GM19452 (cell line): ENCODE measurements at regions not wholly inside any gene's neighbourhood (a gene's known extent, or its start where the extent isn't known, plus 50 kb on each side); places are given as distances from the start of the nearest gene placed in this dataset.

Experiments
- ATAC-seq: cut with Tn5 transposase; IDR thresholded peaks from one replicate; pipeline ENCODE4 v1.9.1; 2021; ENCODE audit not compliant: unreplicated experiment

DNA sequence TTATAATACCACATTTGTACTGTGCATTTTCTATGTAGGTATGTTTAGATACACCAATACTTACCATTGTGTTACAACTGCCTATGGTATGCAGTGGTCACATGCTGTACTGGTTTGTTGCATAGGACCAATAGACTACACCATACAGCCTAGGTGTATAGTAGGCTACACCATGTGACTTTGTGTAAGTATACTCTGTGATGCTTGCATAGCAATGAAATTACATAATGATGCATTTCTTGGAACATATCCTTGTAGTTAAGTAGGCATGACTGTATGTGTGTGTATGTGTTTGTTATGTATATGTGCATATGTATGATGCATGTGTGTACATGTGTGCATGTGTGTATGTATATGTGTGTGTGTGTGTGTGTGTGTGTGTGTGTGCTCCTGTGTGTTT lies 157.6 kb downstream of the TDRD15 start:
- ATAC-seq, result no peak

DNA sequence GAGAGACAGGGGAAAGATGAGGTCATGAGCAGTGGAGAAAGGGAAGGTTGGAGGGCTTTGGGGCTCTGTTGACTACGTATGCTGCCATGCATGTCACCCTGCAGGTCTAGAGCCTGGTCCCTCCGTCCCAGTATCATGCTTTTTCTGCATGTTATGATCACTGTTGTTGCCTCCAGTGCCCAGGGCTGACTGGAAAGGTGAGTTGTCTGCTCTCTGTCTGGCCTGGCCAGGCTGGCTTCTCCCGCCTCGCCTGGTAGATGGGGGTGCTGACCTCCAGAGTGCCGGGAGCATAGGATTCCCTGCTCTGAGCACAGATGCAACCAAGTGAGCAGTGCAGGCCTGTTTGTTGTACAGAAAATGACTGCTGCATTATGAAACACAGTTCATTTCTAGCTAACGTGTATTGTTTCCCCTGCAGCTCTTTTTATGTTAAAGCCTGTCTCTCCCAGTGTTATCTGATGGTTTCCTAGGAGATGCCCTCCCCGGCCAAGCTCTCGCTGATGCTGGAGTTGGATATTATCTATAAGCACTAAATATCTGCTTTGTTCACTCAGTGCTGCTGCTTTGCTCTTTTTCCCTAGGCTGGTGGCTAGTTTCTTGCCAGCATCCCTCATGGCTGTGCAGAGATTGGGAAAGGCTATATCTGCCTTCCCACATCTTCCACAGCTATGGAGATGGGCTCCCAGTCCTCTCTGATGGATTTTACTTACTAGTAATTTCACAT lies 158.2 kb downstream of the TDRD15 start:
- ATAC-seq, result no peak

DNA sequence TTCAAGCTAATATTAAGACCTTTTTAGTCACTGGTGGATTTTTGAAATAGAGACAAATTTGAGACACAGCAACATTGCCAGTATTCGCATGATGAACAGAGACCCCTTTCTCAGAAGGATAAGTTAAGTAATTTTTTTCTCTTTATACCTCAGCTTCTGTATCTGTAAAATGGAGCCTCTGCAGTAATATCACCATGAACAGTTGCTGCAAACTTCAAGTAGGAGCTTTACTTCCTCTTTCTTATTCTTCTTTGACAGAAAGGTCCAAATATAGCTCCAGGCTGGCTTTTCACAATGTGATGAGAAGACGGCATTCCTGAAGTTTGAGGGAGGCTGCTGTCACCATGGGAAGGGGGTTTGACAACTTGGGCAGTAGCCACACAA lies 158.7 kb downstream of the TDRD15 start:
- ATAC-seq, result no peak

DNA sequence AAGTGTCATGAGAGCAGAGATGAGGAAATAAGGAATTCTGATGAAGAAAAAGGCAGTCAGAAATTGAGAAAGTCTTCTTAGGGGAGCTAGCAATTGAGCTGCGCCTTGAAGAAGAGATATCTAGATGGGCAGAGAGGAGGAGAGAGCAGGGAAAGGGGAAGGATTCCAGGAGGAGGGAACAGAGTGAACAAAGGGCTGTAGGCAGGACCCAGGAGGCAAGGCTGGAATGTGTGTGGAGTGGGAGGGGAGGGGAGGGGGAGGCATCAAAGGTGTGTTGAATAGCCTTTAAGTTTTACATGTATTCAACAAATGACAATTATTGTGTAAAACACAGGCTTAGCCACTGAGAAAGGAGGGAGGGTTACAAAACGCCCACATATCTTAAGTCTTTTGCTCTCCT lies 164.5 kb downstream of the TDRD15 start:
- no peak for ATAC-seq

DNA sequence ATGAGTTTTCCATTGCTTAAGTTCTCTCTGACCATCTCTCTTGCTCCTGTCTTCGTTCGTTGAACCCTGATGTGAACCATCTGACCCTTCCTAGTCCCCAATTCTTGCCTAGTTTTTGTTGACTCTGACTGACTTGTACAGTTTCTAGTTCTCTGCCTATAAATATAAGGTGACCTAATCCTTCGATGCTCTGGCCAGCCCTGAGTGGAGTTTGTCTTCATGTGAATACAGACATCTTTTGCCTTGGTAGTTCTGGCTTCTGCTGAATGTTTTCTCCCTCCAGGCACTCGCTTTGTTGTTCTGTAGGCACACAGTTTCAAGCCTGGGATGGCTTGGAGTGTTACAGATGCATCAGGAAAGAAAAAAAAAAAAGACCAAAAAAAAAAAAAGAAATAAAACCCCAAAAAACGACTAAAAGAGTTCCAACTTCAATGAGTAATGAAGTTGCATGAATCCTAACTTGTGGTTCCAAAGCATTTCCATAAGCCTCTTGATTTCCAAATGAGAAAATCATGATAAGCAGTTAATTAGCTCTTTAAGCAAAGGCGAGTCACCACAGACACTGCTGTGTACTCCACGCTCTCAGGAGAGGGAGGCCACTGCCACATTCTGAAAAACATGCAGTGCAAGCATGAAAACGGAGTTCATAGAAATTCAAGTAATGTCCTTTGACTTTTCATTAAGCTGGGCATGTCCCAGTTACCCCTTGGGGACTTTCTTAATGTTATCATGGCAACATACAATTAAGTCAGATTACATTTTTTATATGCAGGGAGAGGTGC lies 165.2 kb downstream of the TDRD15 start:
- no peak for ATAC-seq

DNA sequence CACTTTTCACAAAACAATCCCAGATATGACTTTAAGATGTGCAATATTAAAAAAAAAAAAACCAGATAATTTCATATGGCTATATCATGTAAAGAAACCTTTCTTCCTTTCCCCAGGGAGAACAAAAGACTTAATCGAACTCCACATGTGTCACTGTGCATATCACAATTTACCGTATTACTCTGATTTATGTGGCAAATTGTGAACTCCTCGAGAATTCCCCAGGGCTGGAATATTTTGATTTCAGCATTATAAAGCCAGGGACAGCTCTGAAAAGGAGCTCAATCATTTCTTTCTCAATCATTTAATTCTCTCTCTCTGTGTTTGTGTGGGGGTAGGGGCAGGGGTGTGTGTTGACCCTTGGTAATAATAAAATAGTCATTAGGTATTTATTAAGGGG lies 165.8 kb downstream of the TDRD15 start:
- no peak for ATAC-seq

DNA sequence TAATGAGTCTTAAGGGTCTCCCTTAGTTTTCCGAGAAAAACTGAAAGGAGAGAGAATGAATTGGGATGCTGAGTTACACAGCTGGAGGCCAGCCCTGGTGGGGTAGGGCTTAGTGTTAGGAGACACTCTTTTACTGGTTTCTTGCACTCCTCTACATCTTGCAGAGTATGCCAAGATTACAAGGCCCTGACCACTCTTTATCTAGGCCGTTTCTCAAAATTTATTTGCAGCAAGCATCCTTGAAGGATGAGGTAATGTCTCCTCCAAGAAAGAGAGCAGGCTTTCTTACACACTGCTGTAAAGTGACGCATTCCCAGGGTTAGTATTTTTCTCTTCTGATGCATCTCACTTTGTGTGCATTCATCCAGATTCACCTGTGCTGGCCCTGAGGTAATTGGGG lies 166.2 kb downstream of the TDRD15 start:
- ATAC-seq, result no peak

DNA sequence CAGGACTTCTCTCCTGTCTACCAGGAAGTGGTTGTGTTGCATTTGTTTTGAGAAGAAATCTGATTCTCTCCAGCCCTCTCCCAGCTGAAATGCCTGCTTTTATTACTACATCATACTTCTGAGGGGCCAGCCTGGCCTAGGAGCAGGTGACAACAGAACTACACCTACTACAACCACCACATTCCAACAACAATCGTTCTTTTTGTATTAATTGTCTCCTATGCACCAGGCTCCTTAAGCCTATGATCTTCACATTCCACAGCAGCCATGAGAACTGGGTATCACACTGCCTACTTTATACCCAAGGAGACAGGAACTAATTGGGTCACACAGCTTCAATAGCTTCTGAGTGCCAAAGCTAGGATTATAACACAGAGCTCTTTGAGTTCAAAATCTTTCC lies 167.7 kb downstream of the TDRD15 start:
- no peak for ATAC-seq

DNA sequence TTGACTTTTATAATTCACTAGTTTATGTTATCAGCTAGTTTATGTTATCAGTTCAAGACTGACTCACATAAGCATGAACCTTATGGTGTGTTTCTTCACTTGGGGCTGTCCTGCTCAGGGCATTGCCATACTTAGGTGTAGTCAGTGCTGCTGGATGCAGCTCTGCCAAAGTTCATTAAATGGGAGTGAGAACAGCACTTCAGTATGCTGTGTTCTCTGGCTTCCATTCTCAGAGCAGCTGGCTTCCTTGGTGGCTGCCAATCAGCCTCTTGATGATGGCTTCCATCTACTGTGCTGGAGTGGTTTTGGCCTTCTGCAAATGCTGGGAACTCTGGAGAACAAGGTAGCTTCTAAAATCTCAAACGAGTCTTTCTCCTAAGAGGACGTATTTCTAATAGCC lies 170.7 kb downstream of the TDRD15 start:
- ATAC-seq, result no peak

DNA sequence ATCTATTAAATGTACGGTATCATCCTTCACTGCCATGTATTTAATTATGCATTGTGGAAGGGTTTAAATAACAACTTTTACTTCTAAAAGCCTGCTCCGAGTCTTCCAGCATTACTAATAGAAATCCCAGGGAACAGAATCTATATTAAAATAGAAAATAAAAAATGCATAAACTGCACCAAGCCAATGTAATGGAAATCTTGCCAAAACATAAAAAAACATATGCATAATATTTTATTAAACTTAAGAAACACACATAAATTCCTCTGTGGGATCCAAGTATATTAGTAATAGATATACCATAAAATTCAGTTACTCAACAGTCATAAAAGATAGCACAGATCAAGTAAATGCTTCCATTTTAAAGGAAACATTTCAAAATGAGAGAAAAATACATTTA lies 175.6 kb downstream of the TDRD15 start:
- ATAC-seq, result no peak

DNA sequence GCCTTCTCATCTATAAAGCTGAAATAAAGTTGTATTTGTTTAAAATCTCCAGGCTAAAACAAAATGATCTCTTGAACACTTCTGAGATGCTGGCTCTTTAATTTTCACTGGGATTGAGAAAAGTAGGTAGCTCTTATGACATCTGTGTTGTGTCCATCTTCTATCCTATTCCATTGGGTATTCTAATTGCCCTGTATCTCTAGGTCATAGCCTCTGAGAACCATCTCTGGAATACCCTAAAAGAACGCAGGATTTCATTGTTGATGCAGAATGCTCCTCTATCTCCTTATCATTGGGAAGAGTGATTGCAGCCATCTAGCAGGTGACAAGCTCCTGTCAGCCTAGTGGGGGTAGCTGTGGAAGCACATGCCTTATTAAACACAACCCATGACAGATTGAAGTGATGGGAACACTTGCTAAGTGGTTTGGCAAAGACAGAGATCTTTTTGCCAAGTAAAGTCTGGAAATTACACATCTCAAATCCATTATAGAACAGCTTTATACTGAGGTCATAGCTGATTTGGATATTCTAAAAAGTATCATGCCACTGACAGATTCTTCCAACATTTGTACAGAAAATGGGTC lies 178.2 kb downstream of the TDRD15 start:
- no peak for ATAC-seq

DNA sequence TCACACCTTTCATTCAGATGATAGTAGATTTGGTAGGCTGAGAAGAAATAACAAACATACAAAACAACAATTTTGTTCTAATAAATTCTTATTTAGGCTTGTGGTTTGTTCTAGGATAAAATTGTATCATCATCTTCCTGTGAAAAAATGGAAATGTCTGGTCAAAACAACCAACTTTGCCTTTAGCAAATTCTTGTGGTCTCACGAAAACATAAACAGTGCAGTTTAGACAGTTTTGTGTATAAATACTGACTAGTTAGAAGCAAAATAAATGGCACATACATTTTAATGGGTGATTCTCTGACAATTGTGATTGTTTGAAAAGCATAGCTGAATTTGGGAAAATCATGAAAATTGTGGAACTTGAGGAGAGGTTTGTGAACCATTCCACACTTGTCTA lies 180.1 kb downstream of the TDRD15 start:
- ATAC-seq, result no peak

DNA sequence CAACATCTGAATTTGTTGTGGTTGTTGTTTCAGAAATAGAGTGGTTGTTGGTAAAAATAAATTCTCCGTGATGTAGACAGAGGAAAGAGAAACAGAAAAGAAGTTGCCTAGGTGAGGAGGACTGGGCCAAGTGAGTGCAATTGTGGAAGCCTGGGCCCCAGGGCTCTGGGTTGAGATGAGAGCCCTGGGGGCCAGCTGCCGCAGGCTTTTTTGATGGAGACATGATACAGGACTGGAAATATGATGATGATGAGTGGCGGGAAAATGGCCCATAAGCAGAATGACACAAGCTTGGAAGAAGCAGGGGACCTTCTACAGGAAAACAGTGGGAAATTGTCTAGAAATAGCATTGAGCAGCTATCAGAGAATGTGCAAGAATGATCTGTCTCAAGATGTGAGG lies 181.8 kb downstream of the TDRD15 start:
- ATAC-seq, result no peak

DNA sequence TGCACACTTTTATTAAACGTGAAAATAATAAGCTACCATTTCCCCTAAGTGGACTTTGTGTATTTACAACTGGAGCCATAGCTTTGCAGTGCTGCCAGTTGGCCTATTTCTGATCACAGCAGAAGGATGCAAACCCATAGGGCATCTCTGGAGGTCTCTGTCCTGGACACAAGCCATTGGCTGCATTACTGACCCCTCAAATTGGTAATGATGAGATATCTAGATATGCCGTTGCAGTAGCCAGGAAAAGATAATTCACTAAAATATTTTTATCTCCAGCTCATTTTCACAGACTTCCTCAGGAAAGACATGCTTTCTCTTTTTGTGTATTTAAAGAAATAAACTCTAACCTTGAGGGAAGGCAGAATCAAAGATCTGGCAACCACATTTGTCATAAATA lies 182.5 kb downstream of the TDRD15 start:
- ATAC-seq, result no peak

DNA sequence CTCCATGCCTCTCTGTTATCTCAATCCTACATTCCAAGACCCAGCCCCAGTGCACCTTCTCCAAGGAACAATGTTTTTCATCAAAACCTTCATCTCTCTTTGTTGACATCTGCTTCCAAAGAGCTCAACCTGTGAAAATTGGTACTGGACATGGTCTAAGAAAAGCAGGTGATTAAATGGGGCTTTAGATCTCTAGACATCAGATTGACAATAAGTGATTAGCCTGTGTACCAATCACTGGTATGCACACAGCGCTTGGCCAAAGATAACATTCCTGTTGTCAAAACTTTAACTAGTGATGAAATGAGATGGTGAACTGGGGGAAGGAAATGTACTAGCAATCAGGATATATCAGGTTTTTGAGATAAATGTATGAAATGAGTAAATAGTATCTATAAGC lies 183.3 kb downstream of the TDRD15 start:
- no peak for ATAC-seq

DNA sequence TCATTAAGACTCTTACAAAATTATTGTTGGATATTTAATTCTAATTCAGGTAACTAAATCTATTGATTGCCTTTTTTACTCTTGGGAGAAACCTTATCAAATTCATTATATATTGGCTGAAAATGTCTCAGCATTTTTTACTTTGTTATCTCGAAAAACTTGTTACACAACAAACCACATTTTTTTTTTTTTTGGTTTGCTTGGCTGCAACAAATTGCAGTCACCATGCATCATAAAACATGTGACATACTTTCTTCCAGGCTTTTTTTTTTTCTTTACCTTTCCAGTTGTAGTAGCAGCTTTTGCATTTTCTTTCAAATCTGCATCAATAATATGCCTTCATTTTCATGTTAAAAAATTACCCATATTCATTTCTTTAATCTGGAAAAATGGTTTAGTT lies 186.7 kb downstream of the TDRD15 start:
- ATAC-seq, result no peak

DNA sequence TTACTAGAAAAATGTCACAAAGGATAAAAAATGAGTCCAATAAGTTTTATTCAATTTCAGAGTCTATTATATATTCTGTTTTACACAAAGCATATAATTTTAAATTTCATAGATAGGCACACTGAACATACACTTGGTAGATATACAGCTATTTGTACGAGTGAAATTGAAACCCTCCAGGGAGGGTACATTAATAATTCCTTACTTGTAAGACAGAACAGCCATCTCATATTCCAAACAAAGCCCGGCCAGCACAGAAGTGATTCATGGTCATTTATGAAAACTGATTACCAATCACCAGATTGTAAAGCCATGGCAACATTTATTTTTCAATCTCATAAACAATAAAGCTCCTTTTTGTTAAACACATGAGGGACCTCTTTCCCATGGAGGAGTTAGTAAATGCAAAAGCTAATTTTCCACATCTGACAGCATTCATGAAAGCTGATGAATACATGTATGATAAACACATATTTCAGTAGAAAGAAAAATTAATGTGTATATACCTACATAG lies 190.6 kb downstream of the TDRD15 start:
- ATAC-seq, result no peak

DNA sequence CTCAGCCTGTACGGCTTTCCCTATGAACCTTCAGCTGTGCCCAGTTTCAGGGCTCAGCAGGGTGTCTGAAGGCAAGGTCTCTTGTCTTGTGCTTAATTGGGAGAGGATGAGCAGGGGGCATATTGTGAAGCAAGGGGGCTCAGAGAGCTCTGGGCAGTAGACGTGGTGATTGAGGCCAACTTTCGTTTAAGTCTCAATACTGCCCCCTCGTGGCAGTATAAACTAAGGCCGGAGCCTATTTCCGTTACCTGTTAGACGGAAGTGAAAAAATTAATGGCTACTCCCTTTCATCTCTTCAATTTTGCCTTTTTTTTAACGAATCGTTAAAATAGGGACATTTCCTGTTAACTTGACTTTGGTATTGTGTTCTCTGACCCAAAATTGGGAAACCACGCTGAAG lies 193.4 kb downstream of the TDRD15 start:
- ATAC-seq, result peak; percentile 82

DNA sequence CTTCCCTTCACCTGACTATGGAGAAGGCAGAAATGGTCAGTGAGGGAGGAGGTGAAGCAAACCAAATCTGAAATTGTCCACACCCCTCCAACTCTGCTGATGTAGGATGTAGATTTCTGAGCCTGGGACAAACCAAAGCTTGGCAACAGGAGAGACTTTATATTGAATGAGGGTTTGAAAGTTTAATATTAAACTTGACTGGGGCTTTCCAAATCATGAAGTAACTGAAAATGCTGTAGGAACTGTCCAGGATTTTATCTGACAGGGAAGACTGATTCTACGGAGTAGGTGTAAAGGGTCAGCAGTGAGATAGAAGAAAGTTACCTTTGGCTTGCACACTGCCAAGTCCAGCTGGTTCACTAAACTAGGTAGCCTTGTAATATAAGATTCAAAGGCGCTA lies 194.5 kb downstream of the TDRD15 start:
- ATAC-seq, result no peak

DNA sequence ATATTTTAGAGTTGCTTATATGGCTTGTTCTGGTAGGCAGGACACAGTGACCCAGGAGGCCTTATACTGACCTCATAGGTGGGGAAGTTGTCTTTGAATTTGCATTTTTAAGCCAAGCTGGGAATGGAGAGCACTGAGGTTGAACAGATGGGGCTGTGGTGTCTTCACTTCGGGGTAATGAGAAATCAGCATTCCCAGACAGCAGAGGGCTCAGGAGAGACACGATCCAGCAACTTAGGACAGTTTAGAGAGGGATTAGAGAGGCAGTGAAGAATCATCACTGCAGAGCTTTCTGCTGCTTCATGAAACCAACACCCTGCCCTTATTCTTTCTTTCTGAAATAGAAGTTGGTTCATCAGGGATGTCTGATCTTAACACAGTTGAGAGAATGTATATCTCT lies 202.4 kb downstream of the TDRD15 start:
- ATAC-seq, result no peak

DNA sequence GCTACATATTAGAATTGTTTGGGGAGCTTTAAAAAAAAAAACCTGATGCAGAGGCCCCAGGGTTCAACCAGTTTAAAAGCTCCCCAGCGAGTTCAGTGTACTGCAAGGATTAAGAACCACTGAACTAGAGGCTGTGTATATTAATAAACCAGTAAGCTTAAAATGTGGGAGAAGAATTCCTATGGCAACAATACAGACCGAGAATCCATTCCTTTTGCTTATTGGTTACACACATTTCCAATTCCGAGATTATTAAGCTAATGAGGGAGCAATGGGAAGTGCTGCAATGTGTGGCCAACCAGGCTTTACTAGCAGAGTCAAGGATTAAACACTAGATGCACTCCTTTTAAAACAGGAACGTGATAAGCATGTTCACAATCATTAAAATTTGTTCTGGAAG lies 204.4 kb downstream of the TDRD15 start:
- no peak for ATAC-seq

DNA sequence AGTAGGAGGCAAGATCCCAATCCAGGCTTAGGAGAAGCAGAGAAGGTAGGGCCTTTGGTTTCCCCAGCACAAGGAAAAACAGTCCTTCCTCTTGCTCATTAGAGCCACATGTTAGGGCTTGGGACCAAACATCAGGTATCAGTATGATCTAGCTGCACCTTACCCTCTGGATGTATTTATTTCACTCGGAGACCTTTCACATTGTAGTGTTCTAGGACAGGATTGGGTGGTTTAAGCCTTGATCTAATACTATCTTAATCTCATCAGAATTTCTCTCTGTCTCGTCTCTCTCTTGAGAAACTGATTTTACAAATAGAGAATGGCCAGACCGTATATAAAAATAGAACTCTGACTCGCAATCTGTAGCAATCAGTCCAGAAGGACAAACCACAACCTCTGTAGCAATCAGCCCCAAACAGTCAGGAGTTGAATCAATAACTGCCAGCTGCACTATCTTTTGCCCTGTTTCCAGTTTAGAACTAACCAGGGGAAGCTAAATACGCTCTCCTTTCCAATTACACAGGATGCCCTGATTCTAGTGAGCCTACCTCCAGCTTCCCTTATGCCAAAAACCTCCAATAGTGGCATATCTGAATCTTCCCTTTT lies 207.1 kb downstream of the TDRD15 start:
- no peak for ATAC-seq
